ENCODE measurements at regions not wholly inside any gene's neighbourhood (a gene's known extent, or its start where the extent isn't known, plus 50 kb on each side); places are given as distances from the start of the nearest gene placed in this dataset.

DNA sequence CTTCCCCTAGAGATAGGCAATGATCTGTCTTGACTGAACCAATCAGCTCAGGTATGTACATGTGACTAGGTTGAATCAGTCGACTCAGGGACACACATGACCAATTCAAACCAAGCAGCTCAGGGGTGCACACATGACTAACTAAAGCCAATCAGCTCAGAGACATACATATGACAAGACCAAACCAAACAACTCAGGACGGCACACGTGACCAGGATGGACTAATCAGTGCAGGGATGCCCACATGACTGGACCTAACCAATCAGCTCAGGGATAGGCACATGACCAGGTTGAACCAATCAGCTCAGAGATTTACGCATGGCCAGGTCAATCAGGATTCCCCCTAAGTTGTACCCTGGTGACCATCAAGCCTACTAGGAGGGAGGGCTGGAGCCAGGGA lies 310.3 kb downstream of the CDH26 start:
- Mint-ChIP-seq H3K4me1 (ENCODE audit: low read depth, unreplicated experiment) (peaks cover 5% of the 10 kb centered on the region), H3K4me3 (ENCODE audit: unreplicated experiment) (no peak overlapping the region), H3K9me3 (ENCODE audit: unreplicated experiment) (peaks cover 5% of the 10 kb centered on the region), H3K27ac (ENCODE audit: unreplicated experiment) (no peak overlapping the region), H3K27me3 (ENCODE audit: low read depth, unreplicated experiment) (peaks cover 29% of the 10 kb centered on the region), H3K36me3 (ENCODE audit: low read depth, unreplicated experiment) (no peaks in the 10 kb centered on the region)
- Histone ChIP-seq H3K79me2 (ENCODE audit: insufficient read depth, low read length) (no peaks in the 10 kb centered on the region), H4K20me1 (ENCODE audit: insufficient read depth, low read length) (no peaks in the 10 kb centered on the region), H3K4me2 (ENCODE audit: low read length) (no peak overlapping the region), H3K4me3 (ENCODE audit: insufficient read depth, low read depth, low read length) (no peak overlapping the region), H3K9me3 (ENCODE audit: insufficient read depth, low read depth, low read length) (no peaks in the 10 kb centered on the region), H3K27ac (ENCODE audit: low read depth, low read length) (no peak overlapping the region), H3K4me1 (ENCODE audit: insufficient read depth, low read length) (no peaks in the 10 kb centered on the region), H3K9ac (ENCODE audit: low read length) (no peak overlapping the region), H3K27me3 (ENCODE audit: insufficient read depth, low read length) (no peaks in the 10 kb centered on the region), H3K36me3 (ENCODE audit: insufficient read depth, low read length) (no peaks in the 10 kb centered on the region), H2AFZ (ENCODE audit: low read depth, low read length) (no peak overlapping the region)
- FAIRE-seq, result no peak
- no peak for DNase-seq (ENCODE audit: low read depth)
- TF ChIP-seq EZH2 (IDR thresholded peaks at IDR 0.05; ENCODE audit: insufficient read depth, low read length), result no peak
- TF ChIP-seq, protein P1, sequence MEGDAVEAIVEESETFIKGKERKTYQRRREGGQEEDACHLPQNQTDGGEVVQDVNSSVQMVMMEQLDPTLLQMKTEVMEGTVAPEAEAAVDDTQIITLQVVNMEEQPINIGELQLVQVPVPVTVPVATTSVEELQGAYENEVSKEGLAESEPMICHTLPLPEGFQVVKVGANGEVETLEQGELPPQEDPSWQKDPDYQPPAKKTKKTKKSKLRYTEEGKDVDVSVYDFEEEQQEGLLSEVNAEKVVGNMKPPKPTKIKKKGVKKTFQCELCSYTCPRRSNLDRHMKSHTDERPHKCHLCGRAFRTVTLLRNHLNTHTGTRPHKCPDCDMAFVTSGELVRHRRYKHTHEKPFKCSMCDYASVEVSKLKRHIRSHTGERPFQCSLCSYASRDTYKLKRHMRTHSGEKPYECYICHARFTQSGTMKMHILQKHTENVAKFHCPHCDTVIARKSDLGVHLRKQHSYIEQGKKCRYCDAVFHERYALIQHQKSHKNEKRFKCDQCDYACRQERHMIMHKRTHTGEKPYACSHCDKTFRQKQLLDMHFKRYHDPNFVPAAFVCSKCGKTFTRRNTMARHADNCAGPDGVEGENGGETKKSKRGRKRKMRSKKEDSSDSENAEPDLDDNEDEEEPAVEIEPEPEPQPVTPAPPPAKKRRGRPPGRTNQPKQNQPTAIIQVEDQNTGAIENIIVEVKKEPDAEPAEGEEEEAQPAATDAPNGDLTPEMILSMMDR (IDR thresholded peaks at IDR 0.05; ENCODE audit: insufficient read depth, low read depth, low read length), result no peak

DNA sequence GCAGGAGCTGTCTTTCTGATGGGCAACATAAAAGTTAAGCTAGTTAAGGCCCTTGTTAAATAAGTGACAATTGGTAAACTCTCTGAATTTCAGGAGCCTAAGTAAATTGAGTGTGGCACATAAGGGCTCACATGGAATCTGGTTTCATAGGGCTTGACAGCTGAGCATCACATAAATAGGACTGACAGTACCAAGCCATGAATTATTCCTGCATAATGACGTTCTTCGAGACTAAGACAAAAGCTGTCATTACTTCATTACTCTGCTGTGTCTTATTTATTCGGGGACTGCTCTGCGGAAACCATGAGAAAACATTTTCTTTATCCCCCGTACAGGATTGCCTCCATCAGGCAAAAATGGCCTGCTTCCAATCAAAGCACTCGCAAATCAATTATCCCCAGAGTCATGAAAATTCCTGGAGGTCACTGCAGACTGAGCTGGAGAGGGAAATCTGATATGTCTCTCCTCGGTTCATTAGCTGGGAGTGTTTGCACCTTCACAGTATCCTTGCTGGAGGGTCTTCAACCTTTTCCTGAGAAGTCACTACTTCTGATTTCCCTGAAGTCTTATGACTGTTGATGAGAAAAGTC lies 311.4 kb downstream of the CDH26 start:
- FAIRE-seq, result no peak
- Mint-ChIP-seq H3K4me3 (ENCODE audit: unreplicated experiment) (no peak overlapping the region), H3K4me1 (ENCODE audit: low read depth, unreplicated experiment) (peaks cover 5% of the 10 kb centered on the region), H3K27me3 (ENCODE audit: low read depth, unreplicated experiment) (peaks cover 29% of the 10 kb centered on the region), H3K36me3 (ENCODE audit: low read depth, unreplicated experiment) (no peaks in the 10 kb centered on the region), H3K27ac (ENCODE audit: unreplicated experiment) (no peak overlapping the region), H3K9me3 (ENCODE audit: unreplicated experiment) (peaks cover 5% of the 10 kb centered on the region)
- H3K9me3 ChIP-seq (ENCODE audit: insufficient read depth, low read depth, low read length), result no peaks in the 10 kb centered on the region
- no peak overlapping the region for H2AFZ ChIP-seq (ENCODE audit: low read depth, low read length)
- no peak overlapping the region for H3K9ac ChIP-seq (ENCODE audit: low read length)
- no peak overlapping the region for H3K4me3 ChIP-seq (ENCODE audit: insufficient read depth, low read depth, low read length)
- DNase-seq (ENCODE audit: low read depth), result no peak
- no peak overlapping the region for H3K27ac ChIP-seq (ENCODE audit: low read depth, low read length)
- no peaks in the 10 kb centered on the region for H4K20me1 ChIP-seq (ENCODE audit: insufficient read depth, low read length)
- H3K4me1 ChIP-seq (ENCODE audit: insufficient read depth, low read length), result no peaks in the 10 kb centered on the region
- no peak for TF ChIP-seq EZH2 (IDR thresholded peaks at IDR 0.05; ENCODE audit: insufficient read depth, low read length)
- TF ChIP-seq, protein P1 (IDR thresholded peaks at IDR 0.05; ENCODE audit: insufficient read depth, low read depth, low read length), result no peak
- H3K79me2 ChIP-seq (ENCODE audit: insufficient read depth, low read length), result no peaks in the 10 kb centered on the region
- H3K4me2 ChIP-seq (ENCODE audit: low read length), result no peak overlapping the region
- H3K27me3 ChIP-seq (ENCODE audit: insufficient read depth, low read length), result no peaks in the 10 kb centered on the region
- no peaks in the 10 kb centered on the region for H3K36me3 ChIP-seq (ENCODE audit: insufficient read depth, low read length)

GRCh38 chr20:60270341-60270740 lies 312.1 kb downstream of the CDH26 start:
- Histone ChIP-seq H3K4me3 (ENCODE audit: insufficient read depth, low read depth, low read length) (no peak overlapping the region), H3K36me3 (ENCODE audit: insufficient read depth, low read length) (no peaks in the 10 kb centered on the region), H2AFZ (ENCODE audit: low read depth, low read length) (no peak overlapping the region), H3K27me3 (ENCODE audit: insufficient read depth, low read length) (no peaks in the 10 kb centered on the region), H3K4me1 (ENCODE audit: insufficient read depth, low read length) (no peaks in the 10 kb centered on the region), H3K4me2 (ENCODE audit: low read length) (no peak overlapping the region), H3K27ac (ENCODE audit: low read depth, low read length) (no peak overlapping the region), H3K79me2 (ENCODE audit: insufficient read depth, low read length) (no peaks in the 10 kb centered on the region), H3K9me3 (ENCODE audit: insufficient read depth, low read depth, low read length) (no peaks in the 10 kb centered on the region), H4K20me1 (ENCODE audit: insufficient read depth, low read length) (no peaks in the 10 kb centered on the region), H3K9ac (ENCODE audit: low read length) (no peak overlapping the region)
- Mint-ChIP-seq H3K4me1 (ENCODE audit: low read depth, unreplicated experiment) (peaks cover 5% of the 10 kb centered on the region), H3K36me3 (ENCODE audit: low read depth, unreplicated experiment) (no peaks in the 10 kb centered on the region), H3K27me3 (ENCODE audit: low read depth, unreplicated experiment) (peaks cover 28% of the 10 kb centered on the region), H3K4me3 (ENCODE audit: unreplicated experiment) (no peak overlapping the region), H3K27ac (ENCODE audit: unreplicated experiment) (no peak overlapping the region), H3K9me3 (ENCODE audit: unreplicated experiment) (peaks cover 5% of the 10 kb centered on the region)
- DNase-seq (ENCODE audit: low read depth), result no peak
- no peak for FAIRE-seq
- TF ChIP-seq, protein P1 (IDR thresholded peaks at IDR 0.05; ENCODE audit: insufficient read depth, low read depth, low read length), result no peak
- TF ChIP-seq EZH2 (IDR thresholded peaks at IDR 0.05; ENCODE audit: insufficient read depth, low read length), result no peak

Data from astrocyte (in vitro differentiated cells and primary cell).